Liver (tissue), 8 donors: ENCODE measurements at regions not wholly inside any gene's neighbourhood (a gene's known extent, or its start where the extent isn't known, plus 50 kb on each side); places are given as distances from the start of the nearest gene placed in this dataset.

Experiments used
- DNase-seq: peaks from one replicate; pipeline ENCODE4 v3.0.0-alpha.2; 2017; ENCODE audit warnings: low spot score
- H3K27ac ChIP-seq, 2 donors: one replicate each; pipeline ENCODE4 v1.7.0; 2013; ENCODE audit warnings: inconsistent platforms in 2 of 2, low read length in 2 of 2, control low read depth in 1 of 2, low read depth in 1 of 2, mild to moderate bottlenecking in 1 of 2
- H3K27me3 ChIP-seq, 4 donors: one replicate each; pipeline versions ENCODE4 v1.6.1 to v1.7.0; 2013; ENCODE audit warnings: low read length in 3 of 4, inconsistent platforms in 1 of 4, mild to moderate bottlenecking in 1 of 4, moderate library complexity in 1 of 4; ENCODE audit not compliant: control insufficient read depth in 4 of 4, insufficient read depth in 4 of 4
- H3K36me3 ChIP-seq, 4 donors: one replicate each; pipeline versions ENCODE4 v1.6.1 to v1.7.0; 2013; ENCODE audit warnings: low read length in 3 of 4, mild to moderate bottlenecking in 3 of 4, low read depth in 1 of 4, moderate library complexity in 1 of 4; ENCODE audit not compliant: control insufficient read depth in 4 of 4, insufficient read depth in 3 of 4
- H3K4me1 ChIP-seq, 4 donors: one replicate each; pipeline versions ENCODE4 v1.6.1 to v1.7.0; 2013; ENCODE audit warnings: low read length in 3 of 4, mild to moderate bottlenecking in 3 of 4, moderate library complexity in 1 of 4; ENCODE audit not compliant: control insufficient read depth in 4 of 4, insufficient read depth in 4 of 4
- H3K4me3 ChIP-seq, 3 donors: one replicate each; pipeline versions ENCODE4 v1.6.1 to v1.7.0; 2013; ENCODE audit warnings: low read length in 3 of 3, control low read depth in 1 of 3, low read depth in 1 of 3, mild to moderate bottlenecking in 1 of 3
- H3K9ac ChIP-seq, 2 donors: one replicate each; pipeline ENCODE4 v1.7.0; 2013; ENCODE audit warnings: low read length in 2 of 2, mild to moderate bottlenecking in 2 of 2, moderate library complexity in 2 of 2, control low read depth in 1 of 2, low read depth in 1 of 2
- H3K9me3 ChIP-seq, 4 donors: one replicate each; pipeline versions ENCODE4 v1.6.1 to v1.7.0; 2013; ENCODE audit warnings: low read length in 3 of 4; ENCODE audit not compliant: control insufficient read depth in 4 of 4
- CTCF ChIP-seq: fragments of 150-350 bp; IDR thresholded peaks from 2 replicates; pipeline ENCODE4 v1.5.1; 2017; ENCODE audit warnings: improper control_type of control experiment, low read depth, low read length; ENCODE audit not compliant: missing input control
- EGR1 ChIP-seq, 2 donors: IDR thresholded peaks; 2 replicates each; pipeline ENCODE4 v1.6.1; 2016 to 2018; ENCODE audit warnings: antibody characterized with exemption in 2 of 2, low read depth in 2 of 2
- FOXA1 ChIP-seq: IDR thresholded peaks from 2 replicates; pipeline ENCODE4 v1.6.1; 2016; ENCODE audit warnings: antibody characterized with exemption
- FOXA2 ChIP-seq: IDR thresholded peaks from 2 replicates; pipeline ENCODE4 v1.6.1; 2016; ENCODE audit warnings: antibody characterized with exemption
- GABPA ChIP-seq, 2 donors: IDR thresholded peaks in 1 of 2; conservative IDR thresholded peaks in 1 of 2; 2 replicates each; pipeline ENCODE4 v1.6.1; 2016; ENCODE audit warnings: antibody characterized with exemption in 2 of 2, mild to moderate bottlenecking in 1 of 2, moderate library complexity in 1 of 2
- HNF4A ChIP-seq, 2 donors: conservative IDR thresholded peaks; 2 replicates each; pipeline ENCODE4 v1.6.1; 2016; ENCODE audit warnings: antibody characterized with exemption in 2 of 2, mild to moderate bottlenecking in 2 of 2
- HNF4G ChIP-seq: IDR thresholded peaks from 2 replicates; pipeline ENCODE4 v1.6.1; 2016; ENCODE audit warnings: antibody characterized with exemption
- JUND ChIP-seq, 2 donors: IDR thresholded peaks; 2 replicates each; pipeline ENCODE4 v1.6.1; 2016; ENCODE audit warnings: antibody characterized with exemption in 2 of 2
- MAX ChIP-seq: IDR thresholded peaks from 2 replicates; pipeline ENCODE4 v1.6.1; 2016; ENCODE audit warnings: antibody characterized with exemption
- NR2F2 ChIP-seq: IDR thresholded peaks from 2 replicates; pipeline ENCODE4 v1.6.1; 2016; ENCODE audit warnings: antibody characterized with exemption
- RAD21 ChIP-seq, 2 donors: IDR thresholded peaks; 2 replicates each; pipeline ENCODE4 v1.6.1; 2016; ENCODE audit warnings: antibody characterized with exemption in 2 of 2, mild to moderate bottlenecking in 2 of 2
- REST ChIP-seq: IDR thresholded peaks from 2 replicates; pipeline ENCODE4 v1.6.1; 2016; ENCODE audit warnings: antibody characterized with exemption, mild to moderate bottlenecking
- RXRA ChIP-seq, 2 donors: IDR thresholded peaks; 2 replicates each; pipeline ENCODE4 v1.6.1; 2017 to 2018; ENCODE audit warnings: antibody characterized with exemption in 2 of 2, mild to moderate bottlenecking in 1 of 2
- SP1 ChIP-seq: IDR thresholded peaks from 2 replicates; pipeline ENCODE4 v1.6.1; 2018; ENCODE audit warnings: antibody characterized with exemption, mild to moderate bottlenecking
- TAF1 ChIP-seq: conservative IDR thresholded peaks from 2 replicates; pipeline ENCODE4 v1.6.1; 2016; ENCODE audit warnings: antibody characterized with exemption, mild to moderate bottlenecking
- YY1 ChIP-seq: IDR thresholded peaks from 2 replicates; pipeline ENCODE4 v1.6.1; 2016; ENCODE audit warnings: antibody characterized with exemption, mild to moderate bottlenecking
- ZBTB33 ChIP-seq: IDR thresholded peaks from 2 replicates; pipeline ENCODE4 v1.6.1; 2016; ENCODE audit warnings: antibody characterized with exemption
- WGBS: extraction: QIAGEN DNeasy Blood & Tissue Kit; methylation state at CpG from one replicate; pipeline ENCODE4 v1.1.7; 2013; 5-methylcytosine and 5-hydroxymethylcytosine counted together
- TF ChIP-seq, protein P1 (sequence below): IDR thresholded peaks from 2 replicates; pipeline ENCODE4 v1.6.1; 2016; ENCODE audit warnings: antibody characterized with exemption
- donor health status: healthy.
- donor health status: healthy.
- donor health status: healthy.
- donor health status: healthy.
- donor health status: healthy.

GRCh38 chr7:25727876-25728275 is 424.1 kb upstream of the NFE2L3 start:
- 91% methylated on average over 2 of the region's 2 CpGs for WGBS
- TF ChIP-seq FOXA1: no peak
- TF ChIP-seq RAD21 (IDR thresholded peaks at IDR 0.05): no peak
- TF ChIP-seq GABPA (IDR thresholded peaks at IDR 0.05 in 1 of 2, conservative IDR thresholded peaks at IDR 0.05 in 1 of 2): no peak
- TF ChIP-seq HNF4G: no peak
- TF ChIP-seq, protein P1, sequence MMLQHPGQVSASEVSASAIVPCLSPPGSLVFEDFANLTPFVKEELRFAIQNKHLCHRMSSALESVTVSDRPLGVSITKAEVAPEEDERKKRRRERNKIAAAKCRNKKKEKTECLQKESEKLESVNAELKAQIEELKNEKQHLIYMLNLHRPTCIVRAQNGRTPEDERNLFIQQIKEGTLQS: no peak
- no peak for TF ChIP-seq HNF4A (conservative IDR thresholded peaks at IDR 0.05)
- TF ChIP-seq YY1: no peak
- no peak for TF ChIP-seq TAF1
- TF ChIP-seq NR2F2: no peak
- no peak for TF ChIP-seq SP1
- TF ChIP-seq FOXA2: no peak
- TF ChIP-seq JUND (IDR thresholded peaks at IDR 0.05): no peak
- TF ChIP-seq REST: no peak
- no peak for TF ChIP-seq RXRA (IDR thresholded peaks at IDR 0.05)
- TF ChIP-seq MAX: no peak
- TF ChIP-seq EGR1 (IDR thresholded peaks at IDR 0.05; ENCODE audit: low read depth in 2 of 2): no peak
- no peak for TF ChIP-seq CTCF
- no peak for TF ChIP-seq ZBTB33
- no peaks in the 10 kb centered on the region for H3K36me3 ChIP-seq
- no peak overlapping the region for H3K4me3 ChIP-seq
- DNase-seq: no peak
- no peaks in the 10 kb centered on the region for H3K4me1 ChIP-seq
- peaks cover 0 to 6% (median 2%) of the 10 kb centered on the region in 4 donors for H3K27me3 ChIP-seq
- no peaks in the 10 kb centered on the region for H3K9me3 ChIP-seq
- H3K27ac ChIP-seq: no peak overlapping the region
- H3K9ac ChIP-seq: no peak overlapping the region
